ENCODE measurements at regions not wholly inside any gene's neighbourhood (a gene's known extent, or its start where the extent isn't known, plus 50 kb on each side); places are given as distances from the start of the nearest gene placed in this dataset.

- no peak for TF ChIP-seq EZH2phosphoT487 (IDR thresholded peaks at IDR 0.05; ENCODE audit: low read length)
- TF ChIP-seq, protein P1, sequence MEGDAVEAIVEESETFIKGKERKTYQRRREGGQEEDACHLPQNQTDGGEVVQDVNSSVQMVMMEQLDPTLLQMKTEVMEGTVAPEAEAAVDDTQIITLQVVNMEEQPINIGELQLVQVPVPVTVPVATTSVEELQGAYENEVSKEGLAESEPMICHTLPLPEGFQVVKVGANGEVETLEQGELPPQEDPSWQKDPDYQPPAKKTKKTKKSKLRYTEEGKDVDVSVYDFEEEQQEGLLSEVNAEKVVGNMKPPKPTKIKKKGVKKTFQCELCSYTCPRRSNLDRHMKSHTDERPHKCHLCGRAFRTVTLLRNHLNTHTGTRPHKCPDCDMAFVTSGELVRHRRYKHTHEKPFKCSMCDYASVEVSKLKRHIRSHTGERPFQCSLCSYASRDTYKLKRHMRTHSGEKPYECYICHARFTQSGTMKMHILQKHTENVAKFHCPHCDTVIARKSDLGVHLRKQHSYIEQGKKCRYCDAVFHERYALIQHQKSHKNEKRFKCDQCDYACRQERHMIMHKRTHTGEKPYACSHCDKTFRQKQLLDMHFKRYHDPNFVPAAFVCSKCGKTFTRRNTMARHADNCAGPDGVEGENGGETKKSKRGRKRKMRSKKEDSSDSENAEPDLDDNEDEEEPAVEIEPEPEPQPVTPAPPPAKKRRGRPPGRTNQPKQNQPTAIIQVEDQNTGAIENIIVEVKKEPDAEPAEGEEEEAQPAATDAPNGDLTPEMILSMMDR (IDR thresholded peaks at IDR 0.05; ENCODE audit: low read length): no peak
- TF ChIP-seq EZH2 (optimal IDR thresholded peaks at IDR 0.05; ENCODE audit: low read depth, low read length): no peak
Observed at GRCh38 chr7:109091042-109091441, 521.4 kb downstream of the DNAJB9 start.

All from MM.1S (cell line).